Panc1 (cell line): ENCODE measurements at regions not wholly inside any gene's neighbourhood (a gene's known extent, or its start where the extent isn't known, plus 50 kb on each side); places are given as distances from the start of the nearest gene placed in this dataset.
"Not testable (repeated sequence)": the region's sequence is repeated elsewhere in the genome, so short reads cannot be mapped to it uniquely, and the experiment has no call there.

ENCODE experiments used
- CTCF ChIP-seq: fragments of 450-650 bp; IDR thresholded peaks from 2 replicates; pipeline ENCODE4 v1.5.1; 2017; ENCODE audit warnings: mild to moderate bottlenecking
- POLR2AphosphoS5 ChIP-seq: IDR thresholded peaks from 2 replicates; pipeline ENCODE4 v1.6.1; 2012; ENCODE audit warnings: mild to moderate bottlenecking, low read depth, low read length, moderate library complexity
- SIN3A ChIP-seq: IDR thresholded peaks from 2 replicates; pipeline ENCODE4 v1.6.1; 2012; ENCODE audit warnings: low read depth, mild to moderate bottlenecking, low read length, moderate library complexity, borderline replicate concordance; ENCODE audit not compliant: insufficient read depth
- TCF7L2 ChIP-seq: IDR thresholded peaks from 2 replicates; pipeline ENCODE4 v1.6.1; 2011; ENCODE audit warnings: mild to moderate bottlenecking, low read depth, low read length, inconsistent platforms
- TF ChIP-seq, protein P1 (sequence below), 2 experiments: IDR thresholded peaks; 2 replicates each; pipeline ENCODE4 v1.6.1; 2011 to 2012; ENCODE audit warnings: low read depth in 2 of 2, control low read depth in 1 of 2, low read length in 1 of 2, mild to moderate bottlenecking in 1 of 2, moderate library complexity in 1 of 2; ENCODE audit not compliant: insufficient read depth in 1 of 2

- TF ChIP-seq CTCF, POLR2AphosphoS5, SIN3A, TCF7L2: not testable (repeated sequence)
- TF ChIP-seq, protein P1, sequence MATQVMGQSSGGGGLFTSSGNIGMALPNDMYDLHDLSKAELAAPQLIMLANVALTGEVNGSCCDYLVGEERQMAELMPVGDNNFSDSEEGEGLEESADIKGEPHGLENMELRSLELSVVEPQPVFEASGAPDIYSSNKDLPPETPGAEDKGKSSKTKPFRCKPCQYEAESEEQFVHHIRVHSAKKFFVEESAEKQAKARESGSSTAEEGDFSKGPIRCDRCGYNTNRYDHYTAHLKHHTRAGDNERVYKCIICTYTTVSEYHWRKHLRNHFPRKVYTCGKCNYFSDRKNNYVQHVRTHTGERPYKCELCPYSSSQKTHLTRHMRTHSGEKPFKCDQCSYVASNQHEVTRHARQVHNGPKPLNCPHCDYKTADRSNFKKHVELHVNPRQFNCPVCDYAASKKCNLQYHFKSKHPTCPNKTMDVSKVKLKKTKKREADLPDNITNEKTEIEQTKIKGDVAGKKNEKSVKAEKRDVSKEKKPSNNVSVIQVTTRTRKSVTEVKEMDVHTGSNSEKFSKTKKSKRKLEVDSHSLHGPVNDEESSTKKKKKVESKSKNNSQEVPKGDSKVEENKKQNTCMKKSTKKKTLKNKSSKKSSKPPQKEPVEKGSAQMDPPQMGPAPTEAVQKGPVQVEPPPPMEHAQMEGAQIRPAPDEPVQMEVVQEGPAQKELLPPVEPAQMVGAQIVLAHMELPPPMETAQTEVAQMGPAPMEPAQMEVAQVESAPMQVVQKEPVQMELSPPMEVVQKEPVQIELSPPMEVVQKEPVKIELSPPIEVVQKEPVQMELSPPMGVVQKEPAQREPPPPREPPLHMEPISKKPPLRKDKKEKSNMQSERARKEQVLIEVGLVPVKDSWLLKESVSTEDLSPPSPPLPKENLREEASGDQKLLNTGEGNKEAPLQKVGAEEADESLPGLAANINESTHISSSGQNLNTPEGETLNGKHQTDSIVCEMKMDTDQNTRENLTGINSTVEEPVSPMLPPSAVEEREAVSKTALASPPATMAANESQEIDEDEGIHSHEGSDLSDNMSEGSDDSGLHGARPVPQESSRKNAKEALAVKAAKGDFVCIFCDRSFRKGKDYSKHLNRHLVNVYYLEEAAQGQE (IDR thresholded peaks at IDR 0.05; ENCODE audit: insufficient read depth in 1 of 2, low read depth in 2 of 2, low read length in 1 of 2) = not testable (repeated sequence)
Observed at GRCh38 chr4:11947629-11948028, 518.9 kb upstream of the HS3ST1 start.
